IMR-90 (cell line): ENCODE measurements at regions not wholly inside any gene's neighbourhood (a gene's known extent, or its start where the extent isn't known, plus 50 kb on each side); places are given as distances from the start of the nearest gene placed in this dataset.
A peak's percentile ranks its signal among the peaks of the same experiment; 100 is the strongest.

Experiments
- ATAC-seq: fragments of 200-7000 bp; cut with Tn5 transposase; 2 replicates; pipeline ENCODE4 v1.9.1; 2020; ENCODE audit warnings: low read depth, mild to moderate bottlenecking, moderate library complexity
- BruUV-seq: library from RNA; stranded (reverse); fragments of 400-500 nt; replicated peaks from 2 replicates; lab custom pipeline; 2021; lab: Mats Ljungman, UMichigan
- CTCF ChIA-PET: fragments of 300-600 bp; formaldehyde crosslinking; extraction: SDS; loops from one replicate; lab custom pipeline; 2021; ENCODE audit warnings: antibody characterized with exemption; lab: Yijun Ruan, JAX
- POLR2A ChIA-PET: fragments of 300-600 bp; sonication (Branson Sonifier 250); formaldehyde crosslinking; loops from one replicate; lab custom pipeline; 2022; ENCODE audit warnings: antibody characterized with exemption; ENCODE audit not compliant: unreplicated experiment; lab: Charles Lee
- DNase-seq: peaks from one replicate; pipeline ENCODE4 v3.0.0; 2013
- H2AFZ ChIP-seq: replicated peaks from 2 replicates; pipeline ENCODE3; 2013; ENCODE audit warnings: low read length, mild to moderate bottlenecking; ENCODE audit not compliant: poor library complexity
- H2AK5ac ChIP-seq: 2 replicates; pipeline ENCODE4 v1.6.1; 2013; ENCODE audit warnings: low read depth, low read length, inconsistent platforms
- H2AK9ac ChIP-seq: replicated peaks from 2 replicates; pipeline ENCODE3; 2013; ENCODE audit warnings: mild to moderate bottlenecking, low read depth, low read length, moderate library complexity; ENCODE audit not compliant: poor library complexity
- H2BK120ac ChIP-seq: 2 replicates; pipeline ENCODE4 v1.6.1; 2013; ENCODE audit warnings: low read depth, low read length, inconsistent platforms
- H2BK15ac ChIP-seq: 3 replicates; pipeline ENCODE4 v1.6.1; 2013; ENCODE audit warnings: low read depth, low read length, inconsistent platforms
- H2BK20ac ChIP-seq: 2 replicates; pipeline ENCODE4 v1.6.1; 2013; ENCODE audit warnings: low read depth, mild to moderate bottlenecking, inconsistent platforms, low read length, moderate library complexity
- H2BK5ac ChIP-seq: 2 replicates; pipeline ENCODE4 v1.6.1; 2013; ENCODE audit warnings: mild to moderate bottlenecking, low read depth, low read length, inconsistent platforms; ENCODE audit not compliant: poor library complexity, severe bottlenecking
- H3K14ac ChIP-seq: replicated peaks from 2 replicates; pipeline ENCODE4 v1.6.1; 2013; ENCODE audit warnings: low read depth, low read length, inconsistent platforms
- H3K18ac ChIP-seq: 2 replicates; pipeline ENCODE4 v1.6.1; 2013; ENCODE audit warnings: low read depth, low read length, control low read depth
- H3K23ac ChIP-seq: 2 replicates; pipeline ENCODE4 v1.6.1; 2013; ENCODE audit warnings: low read depth, low read length, inconsistent platforms
- H3K27ac ChIP-seq: 2 replicates; pipeline ENCODE4 v1.5.1; 2013; ENCODE audit warnings: mild to moderate bottlenecking, control low read depth, low read length; ENCODE audit not compliant: insufficient read depth
- H3K27me3 ChIP-seq: 2 replicates; pipeline ENCODE4 v1.6.1; 2013; ENCODE audit warnings: low read length; ENCODE audit not compliant: control insufficient read depth, insufficient read depth
- H3K36me3 ChIP-seq: 2 replicates; pipeline ENCODE4 v1.6.1; 2013; ENCODE audit warnings: low read length, mixed read lengths; ENCODE audit not compliant: control insufficient read depth, insufficient read depth
- H3K4ac ChIP-seq: 2 replicates; pipeline ENCODE4 v1.6.1; 2013; ENCODE audit warnings: low read depth, low read length, inconsistent platforms
- H3K4me1 ChIP-seq: 2 replicates; pipeline ENCODE4 v1.6.1; 2013; ENCODE audit warnings: low read length, mixed read lengths; ENCODE audit not compliant: control insufficient read depth, insufficient read depth
- H3K4me2 ChIP-seq: 2 replicates; pipeline ENCODE4 v1.6.1; 2013; ENCODE audit warnings: low read depth, mild to moderate bottlenecking, control low read depth, low read length, moderate library complexity
- H3K4me3 ChIP-seq: 2 replicates; pipeline ENCODE4 v1.5.1; 2013; ENCODE audit warnings: low read depth, mild to moderate bottlenecking, control low read depth, low read length, moderate library complexity; ENCODE audit not compliant: insufficient read depth
- H3K56ac ChIP-seq: 2 replicates; pipeline ENCODE4 v1.6.1; 2013; ENCODE audit warnings: low read length, inconsistent platforms; ENCODE audit not compliant: insufficient read depth; ENCODE audit errors: extremely low read depth
- H3K79me1 ChIP-seq, 2 experiments: 2 replicates each; pipeline ENCODE4 v1.6.1; 2013; ENCODE audit warnings: low read length in 2 of 2, inconsistent platforms in 1 of 2, low read depth in 1 of 2
- H3K9ac ChIP-seq: 2 replicates; pipeline ENCODE4 v1.6.1; 2013; ENCODE audit warnings: low read depth, low read length, control low read depth
- H3K9me1 ChIP-seq: 2 replicates; pipeline ENCODE4 v1.6.1; 2013; ENCODE audit warnings: low read length, inconsistent platforms; ENCODE audit not compliant: insufficient read depth
- H3K9me3 ChIP-seq: 2 replicates; pipeline ENCODE4 v1.6.1; 2013; ENCODE audit warnings: low read length; ENCODE audit not compliant: control insufficient read depth, insufficient read depth
- H4K20me1 ChIP-seq: 2 replicates; pipeline ENCODE4 v1.6.1; 2013; ENCODE audit warnings: low read length, inconsistent platforms; ENCODE audit not compliant: insufficient read depth
- H4K5ac ChIP-seq: 2 replicates; pipeline ENCODE4 v1.6.1; 2013; ENCODE audit warnings: mild to moderate bottlenecking, low read depth, low read length, control low read depth
- H4K8ac ChIP-seq, 2 experiments: 2 replicates each; pipeline ENCODE4 v1.6.1; 2013; ENCODE audit warnings: low read depth in 2 of 2, low read length in 2 of 2, control low read depth in 1 of 2, inconsistent platforms in 1 of 2
- H4K91ac ChIP-seq: 2 replicates; pipeline ENCODE4 v1.6.1; 2013; ENCODE audit warnings: low read depth, low read length, inconsistent platforms; ENCODE audit not compliant: insufficient read depth
- BHLHE40 ChIP-seq: fragments of 150-350 bp; IDR thresholded peaks from 2 replicates; pipeline ENCODE4 v1.6.1; 2016; ENCODE audit warnings: mild to moderate bottlenecking, low read depth, low read length
- CEBPB ChIP-seq: IDR thresholded peaks from 2 replicates; pipeline ENCODE4 v1.6.1; 2012; ENCODE audit warnings: low read depth, low read length, improper control_type of control experiment
- CHD1 ChIP-seq: IDR thresholded peaks from 2 replicates; pipeline ENCODE4 v1.6.1; 2012; ENCODE audit warnings: low read depth, low read length, improper control_type of control experiment
- CTCF ChIP-seq: conservative IDR thresholded peaks from 2 replicates; pipeline ENCODE4 v1.5.1; 2012; ENCODE audit warnings: mild to moderate bottlenecking, low read depth, low read length, improper control_type of control experiment
- ELK1 ChIP-seq: fragments of 150-350 bp; IDR thresholded peaks from 2 replicates; pipeline ENCODE4 v1.6.1; 2016; ENCODE audit warnings: low read depth, mild to moderate bottlenecking, low read length, moderate library complexity, borderline replicate concordance
- FOS ChIP-seq: fragments of 150-350 bp; IDR thresholded peaks from 2 replicates; pipeline ENCODE4 v1.6.1; 2016; ENCODE audit warnings: low read depth, low read length
- MAFK ChIP-seq: IDR thresholded peaks from 2 replicates; pipeline ENCODE4 v1.6.1; 2012; ENCODE audit warnings: low read depth, low read length, improper control_type of control experiment
- MAZ ChIP-seq: IDR thresholded peaks from 2 replicates; pipeline ENCODE4 v1.6.1; 2012; ENCODE audit warnings: low read depth, mild to moderate bottlenecking, low read length, improper control_type of control experiment, moderate library complexity, borderline replicate concordance
- MXI1 ChIP-seq: IDR thresholded peaks from 2 replicates; pipeline ENCODE4 v1.6.1; 2012; ENCODE audit warnings: low read depth, mild to moderate bottlenecking, low read length, moderate library complexity, borderline replicate concordance
- NFE2L2 ChIP-seq: fragments of 150-350 bp; IDR thresholded peaks from 2 replicates; pipeline ENCODE4 v1.6.1; 2016; ENCODE audit warnings: low read depth, mild to moderate bottlenecking, low read length
- RAD21 ChIP-seq: IDR thresholded peaks from 2 replicates; pipeline ENCODE4 v1.6.1; 2012; ENCODE audit warnings: low read length, improper control_type of control experiment
- SMC3 ChIP-seq: fragments of 150-350 bp; IDR thresholded peaks from 2 replicates; pipeline ENCODE4 v1.6.1; 2016; ENCODE audit warnings: low read depth, mild to moderate bottlenecking, antibody characterized with exemption, low read length, moderate library complexity
- USF2 ChIP-seq: fragments of 150-350 bp; IDR thresholded peaks from 2 replicates; pipeline ENCODE4 v1.6.1; 2017; ENCODE audit warnings: mild to moderate bottlenecking, antibody characterized with exemption, low read length, low read depth
- WGBS, 2 experiments: methylation state at CpG; one replicate each; pipeline versions ENCODE4 v1.1.5 to v1.1.7; 2013; ENCODE audit warnings: missing lambda C conversion rate in 2 of 2; ENCODE audit not compliant: insufficient read length in 1 of 2; ENCODE audit errors: extremely low coverage in 2 of 2; 5-methylcytosine and 5-hydroxymethylcytosine counted together
- dilution Hi-C: fragments of 300-500 bp; cut with HindIII; formaldehyde crosslinking; loops from one replicate; pipeline ENCODE4 v1.14.3; 2018; ENCODE audit warnings: low sequenced_read_pairs; ENCODE audit not compliant: unreplicated experiment
- in situ Hi-C: fragments of 300-500 bp; cut with MboI; formaldehyde crosslinking; loops from 3 replicates; pipeline ENCODE4 v1.14.3; 2019; ENCODE audit warnings: low sequenced_read_pairs, inconsistent platforms, mixed read lengths
- intact Hi-C: fragments of 100-400 bp; cut with micrococcal nuclease; formaldehyde crosslinking; loops from 2 replicates; pipeline ENCODE4 v1.10.0; 2022

GRCh38 chr13:44273991-44274770 is 99.4 kb upstream of the SERP2 start (continued):
- no peak for TF ChIP-seq RAD21
- TF ChIP-seq FOS = no peak

- no peaks in the 10 kb centered on the region for H3K27me3 ChIP-seq
- H2AK9ac ChIP-seq = no peak overlapping the region
- POLR2A ChIA-PET = no interaction called here
- intact Hi-C loops (no loop called here), dilution Hi-C loops (no loop called here), in situ Hi-C loops (no loop called here)
- no peaks in the 10 kb centered on the region for H4K20me1 ChIP-seq
- DNase-seq (peak; percentile 39), ATAC-seq (0 out of 2 replicates have a peak, but pooled peaks have one; percentile 24)
- H3K79me1 ChIP-seq = no peaks in the 10 kb centered on the region
- peak overlapping the region; percentile 53; the same call in 1 of the 2 replicates for H4K91ac ChIP-seq
- H2AK5ac ChIP-seq = no peak overlapping the region; the same call in 1 of the 2 replicates
- H2BK120ac ChIP-seq = peak overlapping the region; percentile 89
- H3K23ac ChIP-seq = peak overlapping the region; percentile 70
- H4K5ac ChIP-seq = peak overlapping the region; percentile 74
- H3K56ac ChIP-seq = no peak overlapping the region
- CTCF ChIA-PET = no interaction called here
- peak overlapping the region; percentile 71 for H3K18ac ChIP-seq
- peak overlapping the region; percentile 79 to 84 for H4K8ac ChIP-seq
- WGBS, 2 experiments = 20% methylated on average over 1 of the region's 2 CpGs; no CpG with 5 or more reads in 1 of the 2 experiments
- no peaks in the 10 kb centered on the region for H3K36me3 ChIP-seq
- H3K4me2 ChIP-seq = peak overlapping the region; percentile 49
- no peak overlapping the region for H3K9ac ChIP-seq
- H3K14ac ChIP-seq = peak overlapping the region; percentile 82
- no TSS peak for BruUV-seq
- no peak overlapping the region for H3K4me3 ChIP-seq
- peaks cover 23% of the 10 kb centered on the region for H3K9me1 ChIP-seq
- H2BK5ac ChIP-seq = peak overlapping the region; percentile 59
- peak overlapping the region; percentile 80 for H3K4ac ChIP-seq
- H2BK15ac ChIP-seq = peak overlapping the region; percentile 52; the same call in 2 of the 3 replicates
- peak overlapping the region; percentile 77 for H3K27ac ChIP-seq
- peaks cover 28% of the 10 kb centered on the region for H3K4me1 ChIP-seq
- H2BK20ac ChIP-seq = peak overlapping the region; percentile 88
- peak overlapping the region; percentile 78 for H2AFZ ChIP-seq
- H3K9me3 ChIP-seq = no peaks in the 10 kb centered on the region
- TF ChIP-seq CHD1 (no peak), ELK1 (no peak), CEBPB (no peak), CTCF (no peak), MAFK (no peak), NFE2L2 (no peak), USF2 (no peak), SMC3 (no peak), BHLHE40 (no peak), MXI1 (no peak), MAZ (no peak)
These were observed 98.8 kb upstream of the SERP2 start for GRCh38 chr13:44274771-44275205.
